ENCODE measurements at regions not wholly inside any gene's neighbourhood (a gene's known extent, or its start where the extent isn't known, plus 50 kb on each side); places are given as distances from the start of the nearest gene placed in this dataset.

DNA sequence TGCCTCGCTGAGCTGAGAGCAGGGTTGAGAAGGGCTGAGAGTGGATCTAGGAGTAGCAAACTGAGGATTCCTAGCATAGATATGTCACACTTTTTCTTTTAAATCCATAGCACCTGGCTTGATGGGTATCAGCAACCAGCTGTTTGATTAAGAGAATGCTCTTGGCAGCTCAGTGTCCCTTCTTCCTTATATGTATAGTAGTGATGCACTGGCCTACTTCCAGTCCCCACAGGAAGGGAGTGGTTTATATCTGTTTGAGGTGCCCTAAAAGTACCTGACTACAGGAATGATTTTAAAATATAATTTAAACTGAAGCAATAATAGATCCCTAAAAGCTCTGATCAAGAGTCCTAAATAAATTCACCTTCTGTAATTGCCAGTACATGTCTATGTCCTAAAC, 546.8 kb upstream of the ZNF608 start:
- H3K27ac ChIP-seq = no peak overlapping the region
- no peak overlapping the region for H3K4me3 ChIP-seq (ENCODE audit: low read depth, low read length)
- no peak for DNase-seq
- H3K27me3 ChIP-seq (ENCODE audit: insufficient read depth, low read depth, severe bottlenecking) = no peaks in the 10 kb centered on the region
- no peaks in the 10 kb centered on the region for H3K9me3 ChIP-seq (ENCODE audit: severe bottlenecking)
- no peak for TF ChIP-seq CTCF (IDR thresholded peaks at IDR 0.05; ENCODE audit: low read depth, low read length)
- H3K36me3 ChIP-seq = no peaks in the 10 kb centered on the region

GRCh38 chr5:125293726-125294125, 547.3 kb upstream of the ZNF608 start:
- H3K4me3 ChIP-seq (ENCODE audit: low read depth, low read length) = no peak overlapping the region
- H3K27me3 ChIP-seq (ENCODE audit: insufficient read depth, low read depth, severe bottlenecking) = no peaks in the 10 kb centered on the region
- H3K36me3 ChIP-seq = no peaks in the 10 kb centered on the region
- no peak overlapping the region for H3K27ac ChIP-seq
- no peak for DNase-seq
- H3K9me3 ChIP-seq (ENCODE audit: severe bottlenecking) = no peaks in the 10 kb centered on the region
- TF ChIP-seq CTCF (IDR thresholded peaks at IDR 0.05; ENCODE audit: low read depth, low read length) = no peak

- Histone ChIP-seq H3K27ac (no peak overlapping the region), H3K9me3 (ENCODE audit: severe bottlenecking) (no peaks in the 10 kb centered on the region), H3K4me3 (ENCODE audit: low read depth, low read length) (no peak overlapping the region), H3K36me3 (no peaks in the 10 kb centered on the region), H3K27me3 (ENCODE audit: insufficient read depth, low read depth, severe bottlenecking) (no peaks in the 10 kb centered on the region)
- DNase-seq = no peak
- TF ChIP-seq CTCF (IDR thresholded peaks at IDR 0.05; ENCODE audit: low read depth, low read length) = no peak
These were observed 548.4 kb upstream of the ZNF608 start for GRCh38 chr5:125294844-125295243.

- Histone ChIP-seq H3K9me3 (ENCODE audit: severe bottlenecking) (no peaks in the 10 kb centered on the region), H3K4me3 (ENCODE audit: low read depth, low read length) (no peak overlapping the region), H3K36me3 (no peaks in the 10 kb centered on the region), H3K27ac (no peak overlapping the region), H3K27me3 (ENCODE audit: insufficient read depth, low read depth, severe bottlenecking) (no peaks in the 10 kb centered on the region)
- no peak for TF ChIP-seq CTCF (IDR thresholded peaks at IDR 0.05; ENCODE audit: low read depth, low read length)
- no peak for DNase-seq
These were observed 549.0 kb upstream of the ZNF608 start for GRCh38 chr5:125295405-125295872.

- DNase-seq = no peak
- Histone ChIP-seq H3K4me3 (ENCODE audit: low read depth, low read length) (no peak overlapping the region), H3K27ac (no peak overlapping the region), H3K27me3 (ENCODE audit: insufficient read depth, low read depth, severe bottlenecking) (no peaks in the 10 kb centered on the region), H3K9me3 (ENCODE audit: severe bottlenecking) (no peaks in the 10 kb centered on the region), H3K36me3 (no peaks in the 10 kb centered on the region)
- TF ChIP-seq CTCF (IDR thresholded peaks at IDR 0.05; ENCODE audit: low read depth, low read length) = no peak
These were observed 551.8 kb upstream of the ZNF608 start for GRCh38 chr5:125298258-125298657.

- DNase-seq = no peak
These were observed 552.4 kb upstream of the ZNF608 start for GRCh38 chr5:125298746-125299379.

More at GRCh38 chr5:125298746-125299379, 552.4 kb upstream of the ZNF608 start:
- Histone ChIP-seq H3K27ac (no peak overlapping the region), H3K36me3 (no peaks in the 10 kb centered on the region), H3K27me3 (ENCODE audit: insufficient read depth, low read depth, severe bottlenecking) (no peaks in the 10 kb centered on the region), H3K4me3 (ENCODE audit: low read depth, low read length) (no peak overlapping the region), H3K9me3 (ENCODE audit: severe bottlenecking) (no peaks in the 10 kb centered on the region)
- TF ChIP-seq CTCF (IDR thresholded peaks at IDR 0.05; ENCODE audit: low read depth, low read length) = no peak

All from WERI-Rb-1 (cell line).